DMS 273 (cell line): ENCODE measurements at regions not wholly inside any gene's neighbourhood (a gene's known extent, or its start where the extent isn't known, plus 50 kb on each side); places are given as distances from the start of the nearest gene placed in this dataset.
"Not testable (repeated sequence)": the region's sequence is repeated elsewhere in the genome, so short reads cannot be mapped to it uniquely, and the experiment has no call there.

Experiments used
- DNase-seq: peaks from one replicate; lab custom pipeline; 2025; ENCODE audit not compliant: unreplicated experiment; lab: John Stamatoyannopoulos, UW

DNA sequence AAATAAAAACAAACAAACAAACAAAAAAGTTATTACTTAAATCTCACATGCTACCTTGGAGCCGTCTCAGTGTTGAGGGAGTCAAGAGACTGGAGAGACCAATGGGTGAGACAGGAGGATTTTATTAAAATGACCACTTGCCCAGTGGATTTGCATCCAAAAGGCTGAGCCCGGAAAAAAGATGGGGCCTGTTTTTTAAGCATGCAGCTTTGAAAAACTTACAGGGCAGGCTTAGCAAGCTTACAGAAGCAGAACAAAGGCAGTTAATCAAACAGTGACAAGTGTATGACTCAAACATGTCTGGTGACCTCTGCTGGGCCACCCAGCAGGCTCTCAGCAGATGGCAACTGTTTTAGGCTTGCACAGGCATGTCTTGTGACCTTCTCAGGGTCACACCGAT lies 82.5 kb downstream of the POTEH start:
- DNase-seq, result not testable (repeated sequence)

DNA sequence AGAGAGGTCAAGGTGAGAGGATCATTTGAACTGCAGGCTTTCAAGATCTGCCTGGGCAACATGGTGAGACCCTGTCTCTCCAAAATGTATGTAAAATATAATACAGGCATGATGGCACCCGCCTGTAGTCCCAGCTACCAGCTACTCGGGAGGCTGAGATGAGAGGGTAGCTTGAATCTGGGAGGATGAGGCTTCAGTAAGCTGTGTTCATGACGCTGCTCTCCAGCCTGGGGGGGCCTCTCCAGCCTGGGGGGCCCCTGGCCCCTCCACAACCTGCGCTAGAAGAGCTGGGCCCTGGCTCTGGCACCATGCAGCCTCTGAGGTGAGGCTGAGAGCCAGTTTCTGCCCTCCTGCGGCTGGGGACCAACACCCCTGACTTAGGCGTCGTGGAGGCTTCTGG lies 85.3 kb downstream of the POTEH start:
- DNase-seq, result not testable (repeated sequence)

DNA sequence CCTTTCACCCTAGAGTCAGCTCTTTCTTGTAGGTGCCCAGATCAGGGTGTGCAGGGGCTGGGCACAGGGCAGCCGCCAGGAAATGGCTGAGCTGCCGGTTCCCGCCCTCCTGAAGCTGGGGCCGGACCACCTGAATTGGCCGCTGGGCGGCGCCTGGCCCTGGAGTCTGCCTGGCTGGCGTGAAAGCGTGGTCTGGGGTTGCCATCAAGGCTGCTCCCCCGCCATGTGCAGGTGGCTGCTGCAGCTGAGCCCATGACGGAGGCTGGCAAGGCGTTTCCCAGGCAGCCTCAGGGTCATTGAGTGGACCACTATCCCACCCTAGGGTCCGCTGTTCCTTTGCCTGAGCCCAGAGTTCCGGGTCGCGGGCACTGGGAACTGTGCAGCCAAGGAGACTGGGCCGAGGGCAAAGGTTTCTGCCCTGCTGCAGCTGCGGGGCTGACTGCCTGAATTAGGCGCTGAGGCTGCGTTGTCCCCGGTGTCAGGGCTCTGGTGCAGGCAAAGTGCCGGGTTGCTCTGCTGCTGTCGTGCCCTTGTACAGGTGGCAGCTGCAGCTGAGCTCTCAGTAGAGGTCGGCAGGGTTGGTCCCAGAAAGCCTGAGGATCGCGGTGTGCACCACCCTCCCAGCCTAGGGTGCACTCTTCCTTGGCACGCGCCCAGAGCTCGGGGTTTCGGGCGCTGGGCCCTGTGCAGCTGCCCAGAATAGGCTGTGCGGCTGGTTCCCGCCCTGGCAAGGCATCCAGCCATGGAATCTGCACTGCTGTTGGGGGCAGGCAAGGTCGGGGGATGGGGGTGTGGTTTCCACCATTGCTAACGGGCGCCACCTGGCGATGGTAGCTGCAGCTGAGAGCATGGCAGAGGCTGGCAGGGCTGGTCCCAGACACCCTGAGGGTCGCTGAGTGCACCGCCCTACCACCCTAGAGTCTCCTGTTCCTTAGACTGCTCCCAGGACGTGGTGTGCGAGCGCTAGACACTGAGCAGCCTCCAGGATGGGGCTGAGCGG lies 86.1 kb downstream of the POTEH start:
- peak; percentile 72 for DNase-seq

DNA sequence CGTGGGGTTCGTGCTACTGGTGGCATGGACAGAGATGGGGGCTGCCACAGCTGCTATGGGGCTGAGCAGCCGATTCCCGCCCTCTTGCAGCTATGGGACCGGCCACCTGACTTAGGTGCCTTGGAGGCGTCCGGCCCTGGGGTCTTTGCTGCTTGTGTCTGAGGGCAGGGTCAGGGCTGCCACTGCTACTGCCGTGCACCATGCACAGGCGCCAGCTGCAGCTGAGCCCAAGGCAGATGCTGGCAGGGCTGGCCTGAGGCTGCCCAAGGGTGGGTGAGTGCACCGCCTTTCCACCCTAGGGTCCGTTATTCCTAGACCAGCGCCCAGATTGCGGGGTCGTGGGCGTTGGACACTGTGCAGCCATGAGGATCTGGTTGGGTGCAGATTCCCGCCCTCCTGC lies 86.9 kb downstream of the POTEH start:
- DNase-seq, result not testable (repeated sequence)

- DNase-seq, result not testable (repeated sequence)
These were observed 87.3 kb downstream of the POTEH start for GRCh38 chr22:15777150-15777549.

DNA sequence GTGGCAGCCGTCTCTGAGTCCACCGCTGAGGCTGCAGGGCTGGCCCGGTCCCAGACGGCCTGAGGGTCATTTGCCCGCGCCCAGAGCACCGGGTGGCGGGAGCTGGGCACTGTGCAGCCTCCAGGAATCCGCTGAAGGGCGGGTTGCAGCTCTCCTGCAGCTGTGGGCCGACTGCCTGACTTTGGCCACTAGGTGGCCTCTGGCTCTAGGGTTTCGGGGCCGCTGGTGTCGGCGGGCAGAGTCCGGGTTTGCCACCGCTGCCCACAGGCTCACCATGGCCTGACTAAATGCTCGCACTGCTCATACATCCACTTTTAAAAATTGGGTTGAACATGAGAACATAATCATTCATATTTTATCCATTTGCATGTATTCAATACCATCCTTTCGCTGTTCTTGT lies 87.7 kb downstream of the POTEH start:
- not testable (repeated sequence) for DNase-seq

GRCh38 chr22:15778366-15778765 lies 88.5 kb downstream of the POTEH start:
- DNase-seq, result not testable (repeated sequence)

- DNase-seq, result not testable (repeated sequence)
These were observed 91.8 kb downstream of the POTEH start for GRCh38 chr22:15781652-15782051.

DNA sequence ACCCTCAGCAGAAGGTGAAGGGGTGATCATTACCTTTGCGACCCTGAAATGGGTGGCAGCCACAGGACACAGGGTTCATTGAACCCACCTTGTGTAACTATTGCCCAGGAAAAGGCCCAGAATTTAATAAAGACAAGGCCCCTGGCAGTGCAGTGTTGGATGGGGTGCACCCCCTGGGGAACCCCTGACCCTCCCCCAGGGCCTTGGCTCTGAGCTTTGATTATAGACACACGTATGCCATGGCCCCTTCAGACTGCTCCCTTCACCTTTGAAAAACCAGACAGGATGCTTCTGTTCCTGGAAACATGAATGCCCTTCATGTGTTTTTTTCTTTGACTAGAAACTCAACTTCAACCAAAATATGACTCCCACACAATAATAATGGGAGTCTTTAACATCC lies 93.1 kb downstream of the POTEH start:
- DNase-seq, result not testable (repeated sequence)

DNA sequence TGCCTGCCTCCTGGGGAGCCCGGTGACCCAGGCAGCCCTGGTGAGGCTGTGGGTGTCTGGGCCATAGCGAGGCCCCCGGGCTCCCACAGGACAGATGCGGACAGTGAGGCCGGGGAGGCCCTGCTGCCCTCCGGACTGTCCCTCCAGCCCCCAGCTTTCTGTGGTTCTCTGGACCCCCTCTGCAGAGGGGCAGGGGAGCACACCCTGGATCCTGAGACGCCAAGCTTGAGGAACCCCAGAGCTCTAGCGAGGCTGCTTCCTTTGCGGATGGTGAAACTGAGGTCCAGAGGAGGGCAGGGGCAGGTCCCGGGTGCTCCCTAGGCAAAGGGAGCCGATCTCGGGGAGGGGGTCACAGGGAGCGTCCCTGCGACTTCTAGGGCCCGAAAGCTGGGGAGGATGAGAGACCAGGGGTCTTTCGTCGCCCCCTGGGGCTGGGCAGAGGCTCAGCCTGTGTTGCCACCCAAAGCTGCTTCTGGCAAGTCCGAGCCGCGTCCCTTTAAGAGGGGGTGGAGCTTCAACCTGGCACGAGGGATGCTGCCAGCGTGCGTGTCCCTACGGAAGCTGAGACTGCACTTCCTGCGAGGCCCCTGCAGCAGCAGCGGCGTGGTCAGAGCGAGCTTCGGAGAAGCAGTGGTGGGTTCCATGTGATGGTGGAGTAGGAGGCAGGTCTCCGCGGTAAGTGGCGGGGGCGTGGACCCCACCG lies 94.7 kb downstream of the POTEH start:
- DNase-seq, result not testable (repeated sequence)

DNA sequence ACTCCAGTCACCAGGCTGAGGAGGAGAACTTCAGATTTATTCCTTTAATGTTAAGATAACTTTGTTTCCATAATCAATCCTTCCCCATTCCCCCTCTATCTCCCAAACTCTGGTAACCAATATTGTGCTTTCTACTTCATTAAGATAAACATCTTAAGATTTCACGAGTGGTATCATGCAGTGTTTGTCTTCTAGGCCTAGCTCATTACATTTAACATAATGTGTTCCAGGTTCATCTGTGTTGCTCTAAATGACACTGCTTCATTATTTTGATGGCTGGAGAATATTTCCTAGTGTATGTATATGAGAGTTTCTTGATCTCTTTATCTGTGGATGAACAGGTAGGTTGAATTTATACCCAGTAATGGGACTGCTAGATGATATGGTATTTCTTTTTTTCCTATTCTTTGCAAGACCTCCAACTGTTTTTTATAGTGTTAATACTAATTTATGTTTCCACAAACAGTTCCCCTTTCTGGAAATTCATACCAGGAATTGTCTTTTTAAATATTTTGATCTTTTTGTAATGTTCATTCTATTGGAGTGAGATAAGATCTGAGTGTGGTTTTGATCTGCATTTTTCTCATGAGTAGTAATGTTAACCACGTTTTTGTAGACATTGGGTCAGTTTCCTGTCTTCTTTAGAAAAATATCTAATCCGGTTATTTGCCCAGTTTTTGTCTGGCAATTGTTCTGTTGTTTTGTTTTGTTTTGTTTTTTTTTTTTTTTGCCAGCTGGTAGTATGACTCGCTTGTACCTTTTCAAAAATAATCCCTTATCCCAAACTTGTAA lies 97.3 kb downstream of the POTEH start:
- not testable (repeated sequence) for DNase-seq

- DNase-seq, result not testable (repeated sequence)
These were observed 101.7 kb downstream of the POTEH start for GRCh38 chr22:15791557-15791956.

GRCh38 chr22:15799935-15800334 lies 110.1 kb downstream of the POTEH start:
- DNase-seq, result not testable (repeated sequence)

GRCh38 chr22:15811141-15811540 lies 121.3 kb downstream of the POTEH start:
- not testable (repeated sequence) for DNase-seq

DNA sequence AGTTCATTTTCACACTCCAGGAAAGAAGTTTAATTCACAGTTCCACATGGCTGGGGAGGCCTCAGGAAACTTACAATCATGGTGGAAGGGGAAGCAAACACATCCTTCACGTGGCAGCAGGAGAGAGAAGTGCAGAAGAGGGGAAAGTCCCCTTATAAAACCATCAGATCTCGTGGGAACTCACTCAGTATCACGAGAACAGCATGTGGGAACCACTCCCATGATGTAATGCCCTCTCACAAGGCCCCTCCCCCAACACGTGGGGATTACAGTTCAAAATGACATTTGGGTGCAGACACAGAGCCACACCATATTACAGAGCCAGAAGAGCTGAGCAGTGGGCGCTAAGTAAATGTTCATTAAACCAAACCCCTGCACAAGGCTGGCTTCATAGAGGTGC lies 126.0 kb downstream of the POTEH start:
- DNase-seq, result not testable (repeated sequence)

DNA sequence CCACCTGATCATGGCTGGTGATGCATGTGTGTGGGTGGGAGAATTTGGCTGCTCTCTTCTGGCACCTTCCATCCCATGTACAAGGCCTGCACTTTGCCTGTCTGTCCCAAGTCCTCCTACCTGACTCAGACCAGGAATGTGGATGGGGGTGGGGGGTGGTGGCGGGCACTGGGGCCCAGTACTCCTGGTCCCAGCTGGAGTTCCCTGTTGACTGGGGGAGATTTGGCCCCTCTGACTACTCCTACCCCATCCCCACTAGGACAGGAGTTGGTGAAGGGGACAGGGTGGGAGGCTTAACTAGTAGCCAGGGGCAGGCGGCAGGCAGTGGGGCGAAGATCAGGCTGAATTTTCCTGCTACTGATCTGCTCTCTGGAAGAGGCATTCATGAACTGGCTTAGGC lies 126.6 kb downstream of the POTEH start:
- not testable (repeated sequence) for DNase-seq

DNA sequence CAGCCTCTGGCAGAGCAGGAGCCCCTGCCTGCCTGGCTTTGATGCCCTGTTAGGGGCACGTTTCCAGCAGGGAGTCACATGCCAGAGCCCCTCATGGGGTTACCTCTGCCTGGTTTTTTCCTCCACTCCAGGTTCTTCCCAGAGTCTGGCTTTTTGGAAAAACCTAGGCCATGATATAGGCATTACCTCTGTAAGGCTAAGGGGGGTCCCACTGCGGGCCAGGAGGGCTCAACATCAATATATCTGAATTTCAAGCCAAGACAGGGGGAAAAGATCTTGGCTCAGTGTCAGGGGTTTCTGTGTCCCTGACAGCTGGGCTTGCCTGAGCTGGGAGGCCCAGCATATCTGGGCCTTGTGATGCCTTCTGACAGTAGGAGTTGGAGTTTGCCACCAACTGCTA lies 127.4 kb downstream of the POTEH start:
- not testable (repeated sequence) for DNase-seq

DNA sequence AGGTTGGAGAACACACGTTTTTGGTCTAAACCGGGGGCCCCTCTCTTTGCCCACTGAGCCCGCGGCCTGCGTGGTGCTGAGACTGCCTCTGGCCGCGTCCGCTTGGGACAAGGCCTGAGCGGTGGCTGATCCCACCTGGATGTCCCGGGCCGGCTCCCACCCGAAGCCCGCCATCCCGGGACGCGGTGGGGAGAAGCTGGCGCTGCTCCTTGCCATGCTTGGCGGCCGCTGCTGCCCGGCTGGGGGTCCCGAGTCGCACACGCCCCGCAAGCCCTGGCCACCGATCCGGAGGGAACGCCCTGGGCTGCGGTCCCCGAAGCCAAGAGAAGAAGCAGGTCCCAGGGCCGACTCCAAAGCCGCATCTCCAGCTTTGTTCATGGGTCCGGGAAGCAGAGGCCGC lies 130.1 kb downstream of the POTEH start:
- not testable (repeated sequence) for DNase-seq

GRCh38 chr22:15821088-15821487 lies 131.3 kb downstream of the POTEH start:
- not testable (repeated sequence) for DNase-seq

GRCh38 chr22:15822001-15822400 lies 132.2 kb downstream of the POTEH start:
- DNase-seq, result not testable (repeated sequence)

- not testable (repeated sequence) for DNase-seq
These were observed 133.4 kb downstream of the POTEH start for GRCh38 chr22:15823178-15823577.
